ENCODE measurements at regions not wholly inside any gene's neighbourhood (a gene's known extent, or its start where the extent isn't known, plus 50 kb on each side); places are given as distances from the start of the nearest gene placed in this dataset.

DNA sequence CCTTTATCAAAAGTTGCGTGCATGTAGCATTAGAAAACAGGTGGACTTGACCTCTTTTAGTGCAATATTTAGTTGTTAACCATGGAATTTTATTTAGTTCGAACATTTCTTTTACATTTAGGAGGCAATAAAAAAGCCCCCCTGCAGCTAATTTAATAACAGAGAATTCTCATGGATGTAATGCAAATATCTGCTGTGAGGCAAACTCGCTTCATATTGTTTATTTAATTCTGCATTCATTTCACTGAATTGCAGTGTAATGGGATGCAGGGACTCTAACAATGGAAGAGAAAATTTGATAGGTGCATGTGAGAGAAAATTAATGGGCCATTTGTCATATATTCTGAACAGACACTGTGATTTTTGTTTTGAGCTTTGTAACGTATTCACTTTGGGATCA is 205.1 kb upstream of the CHD1 start:
- no peak for DNase-seq (ENCODE audit: low spot score)

- DNase-seq (ENCODE audit: low spot score): peak; percentile 14
Observed at GRCh38 chr5:99129768-99130501, 201.1 kb upstream of the CHD1 start.

DNA sequence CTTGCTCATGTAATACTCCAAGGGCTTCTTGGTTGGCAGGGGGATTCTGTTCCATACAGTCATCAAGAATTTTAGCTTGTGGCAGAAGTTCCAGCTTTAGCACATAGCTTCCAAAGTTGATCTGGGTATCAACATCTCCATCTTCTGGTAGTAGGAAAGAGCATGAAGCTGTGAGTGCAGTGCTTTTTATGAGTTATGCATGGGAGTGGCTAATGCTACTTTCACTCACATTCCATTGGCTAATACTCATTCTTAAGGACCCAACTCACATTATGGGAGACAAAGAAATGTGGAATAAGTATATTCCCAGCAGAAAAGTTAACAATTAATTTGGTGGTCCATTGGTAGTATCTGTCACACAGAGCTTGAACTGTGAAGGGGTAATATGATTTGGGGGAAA is 194.2 kb upstream of the CHD1 start:
- peak; percentile 13 for DNase-seq (ENCODE audit: low spot score)

DNA sequence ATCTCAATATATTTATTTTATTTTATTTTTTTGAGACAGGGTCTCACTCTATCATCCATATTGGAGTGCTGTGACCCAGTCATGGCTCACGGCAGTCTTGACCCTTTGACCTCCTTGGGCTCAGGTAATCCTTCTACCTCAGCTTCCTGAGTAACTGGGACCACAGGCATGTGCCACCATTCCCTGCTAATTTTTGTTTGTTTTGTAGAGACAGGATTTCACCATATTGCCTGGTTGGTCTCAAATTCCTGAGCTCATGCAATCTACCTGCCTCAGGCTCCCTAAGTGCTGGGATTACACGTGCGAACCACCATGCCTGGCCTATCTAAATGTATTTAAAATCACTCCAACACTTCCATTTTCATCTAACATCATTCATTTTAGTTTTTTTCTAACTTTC is 190.5 kb upstream of the CHD1 start:
- DNase-seq (ENCODE audit: low spot score): no peak

GRCh38 chr5:99116526-99116925 is 187.7 kb upstream of the CHD1 start:
- DNase-seq (ENCODE audit: low spot score): no peak

DNA sequence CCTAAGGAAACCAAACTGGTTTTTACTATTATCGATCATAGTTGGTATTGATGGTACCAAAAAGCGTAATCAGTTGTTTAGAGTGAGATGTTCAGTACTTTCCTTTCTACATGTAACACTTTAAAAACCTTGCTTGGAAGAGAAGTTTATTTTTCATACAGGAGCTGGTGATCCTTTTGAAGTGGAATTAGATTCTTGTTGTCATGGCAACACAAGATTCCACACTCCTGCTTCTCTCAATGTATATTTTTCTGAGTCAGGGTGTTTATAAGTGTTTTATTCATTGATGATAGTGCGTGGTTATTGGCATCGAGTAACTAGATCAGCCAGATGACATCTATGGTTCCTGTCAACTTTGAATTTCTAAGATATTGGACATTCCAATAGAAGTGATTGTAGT is 181.1 kb upstream of the CHD1 start:
- DNase-seq (ENCODE audit: low spot score): no peak

DNA sequence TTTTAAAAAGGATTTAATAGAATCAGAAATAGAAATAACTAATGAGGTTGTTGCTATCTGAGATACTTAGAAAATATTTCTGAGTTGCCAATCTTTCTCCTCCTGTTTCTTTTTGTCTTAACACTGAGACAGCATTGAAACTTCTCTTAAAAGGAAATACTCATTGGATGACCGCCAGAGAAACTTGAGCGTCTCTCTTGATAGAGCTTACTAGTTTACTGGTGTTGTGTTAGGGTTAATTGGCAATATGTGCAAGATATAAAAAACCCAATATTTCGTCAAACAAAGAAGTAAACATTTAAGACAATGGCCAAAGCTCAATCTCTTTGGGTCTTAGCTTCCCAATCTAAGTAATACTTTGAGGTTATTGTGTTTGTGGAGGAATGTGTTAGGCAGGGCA is 176.4 kb upstream of the CHD1 start:
- DNase-seq (ENCODE audit: low spot score): peak; percentile 25

DNA sequence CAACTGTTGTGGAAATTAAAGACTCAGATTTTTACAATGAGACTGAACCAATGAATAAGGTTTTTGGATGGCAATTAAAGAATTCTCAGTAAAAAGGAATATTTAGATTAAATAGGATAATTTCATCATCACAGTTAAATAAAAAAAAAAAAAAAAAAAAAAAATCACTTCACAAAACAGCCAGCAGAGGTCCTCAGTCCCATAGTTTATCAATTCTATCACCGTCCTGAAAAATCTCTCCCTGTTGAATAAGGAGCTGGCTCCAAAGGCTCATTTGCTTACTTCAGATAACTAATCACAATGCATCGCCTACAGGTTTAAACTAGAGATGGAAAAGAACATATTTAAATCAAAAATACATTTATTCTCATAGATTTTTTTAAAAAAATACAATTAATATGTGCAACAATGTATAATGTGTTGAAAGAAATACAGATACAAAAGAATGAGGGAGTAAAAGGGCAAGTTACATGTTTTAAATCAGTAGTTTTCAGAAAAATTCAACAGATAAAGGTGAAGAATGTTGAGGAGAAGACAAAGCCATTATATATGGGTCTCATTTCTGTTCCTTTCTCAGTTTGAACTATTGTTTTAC is 175.8 kb upstream of the CHD1 start:
- DNase-seq (ENCODE audit: low spot score): peak; percentile 41

- DNase-seq (ENCODE audit: low spot score): no peak
Observed at GRCh38 chr5:99102073-99102697, 173.4 kb upstream of the CHD1 start.

DNA sequence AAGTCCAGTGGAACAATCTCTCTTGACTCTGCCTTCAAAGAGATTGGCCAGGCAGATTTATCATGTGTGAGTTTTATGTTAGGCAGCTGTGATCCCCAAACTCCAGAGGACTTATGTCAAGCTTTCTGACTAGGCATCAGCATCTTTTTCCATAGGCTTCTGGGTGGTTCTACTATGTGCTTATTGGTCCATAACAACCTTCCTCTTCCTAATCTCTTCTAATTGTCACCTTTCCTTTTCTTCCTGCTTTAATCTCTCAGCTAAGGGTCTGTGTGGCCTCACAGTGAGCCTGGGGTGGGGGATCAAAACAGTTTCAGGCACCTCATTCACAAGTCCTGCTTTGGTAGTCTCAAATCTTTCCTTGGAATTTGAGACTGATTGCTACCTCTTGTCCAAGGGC is 170.9 kb upstream of the CHD1 start:
- no peak for DNase-seq (ENCODE audit: low spot score)

- DNase-seq (ENCODE audit: low spot score): no peak
Observed at GRCh38 chr5:99089822-99090549, 161.2 kb upstream of the CHD1 start.

GRCh38 chr5:99088309-99088708 is 159.5 kb upstream of the CHD1 start:
- peak; percentile 55 for DNase-seq (ENCODE audit: low spot score)

DNA sequence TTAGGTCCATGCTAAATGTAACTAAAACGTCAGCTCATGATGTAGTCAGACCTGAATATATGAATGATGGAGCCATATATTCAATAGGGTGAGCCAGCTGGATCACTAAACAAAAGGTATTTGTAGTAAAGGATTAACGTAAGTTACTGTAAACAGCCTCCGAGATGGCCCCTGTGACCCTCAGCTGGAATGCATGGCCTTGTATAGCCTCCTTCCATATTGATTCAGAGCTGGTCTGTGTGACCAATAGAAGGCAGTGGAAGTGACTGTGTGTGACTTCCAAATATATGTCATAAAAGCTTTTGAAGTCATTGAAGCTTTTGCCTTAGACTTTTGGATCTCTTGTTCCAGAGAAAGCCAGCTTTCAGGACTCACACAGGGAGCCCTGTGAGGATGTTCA is 154.4 kb upstream of the CHD1 start:
- DNase-seq (ENCODE audit: low spot score): no peak

DNA sequence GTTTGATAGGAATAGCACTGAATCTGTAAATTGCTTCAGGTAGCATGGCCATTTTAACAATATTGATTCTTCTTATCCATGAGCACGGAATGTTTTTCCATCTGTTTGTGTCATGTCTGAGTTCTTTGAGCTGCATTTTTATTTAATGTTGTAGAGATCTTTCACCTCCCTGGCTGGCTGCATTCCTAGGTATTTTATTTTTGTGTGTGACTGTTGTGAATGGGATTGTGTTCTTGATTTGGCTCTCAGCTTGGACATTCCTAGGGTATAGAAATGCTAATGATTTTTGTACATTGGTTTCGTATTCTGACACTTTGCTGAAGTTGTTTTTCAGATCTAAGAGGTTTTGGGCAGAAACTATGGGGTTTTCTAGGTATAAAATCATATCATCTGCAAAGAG is 152.9 kb upstream of the CHD1 start:
- no peak for DNase-seq (ENCODE audit: low spot score)

- no peak for DNase-seq (ENCODE audit: low spot score)
Observed at GRCh38 chr5:99076723-99077640, 148.2 kb upstream of the CHD1 start.

GRCh38 chr5:99072846-99073245 is 144.0 kb upstream of the CHD1 start:
- no peak for DNase-seq (ENCODE audit: low spot score)

GRCh38 chr5:99070822-99071221 is 142.0 kb upstream of the CHD1 start:
- DNase-seq (ENCODE audit: low spot score): no peak

- no peak for DNase-seq (ENCODE audit: low spot score)
Observed at GRCh38 chr5:99070362-99070761, 141.6 kb upstream of the CHD1 start.

- no peak for DNase-seq (ENCODE audit: low spot score)
Observed at GRCh38 chr5:99068944-99069650, 140.3 kb upstream of the CHD1 start.

DNA sequence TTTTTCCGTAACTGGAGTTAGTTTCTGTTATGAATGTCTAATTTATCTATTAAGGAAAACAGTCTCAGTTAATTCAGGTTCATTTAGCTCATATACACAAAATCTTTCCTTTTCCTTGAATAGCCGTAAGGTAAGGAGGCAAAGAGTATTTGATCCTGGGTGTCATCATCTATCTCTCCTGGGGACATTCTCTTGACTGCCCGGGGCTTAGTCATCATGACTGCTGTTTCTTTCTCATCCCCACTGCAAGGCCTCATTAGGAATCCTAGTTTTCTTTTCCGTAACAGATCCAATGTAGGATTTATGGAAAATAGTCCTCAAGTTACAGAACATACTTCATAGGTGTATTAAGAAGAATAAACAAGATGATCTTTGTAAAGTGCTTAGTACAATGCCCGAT is 134.9 kb upstream of the CHD1 start:
- no peak for DNase-seq (ENCODE audit: low spot score)

DNA sequence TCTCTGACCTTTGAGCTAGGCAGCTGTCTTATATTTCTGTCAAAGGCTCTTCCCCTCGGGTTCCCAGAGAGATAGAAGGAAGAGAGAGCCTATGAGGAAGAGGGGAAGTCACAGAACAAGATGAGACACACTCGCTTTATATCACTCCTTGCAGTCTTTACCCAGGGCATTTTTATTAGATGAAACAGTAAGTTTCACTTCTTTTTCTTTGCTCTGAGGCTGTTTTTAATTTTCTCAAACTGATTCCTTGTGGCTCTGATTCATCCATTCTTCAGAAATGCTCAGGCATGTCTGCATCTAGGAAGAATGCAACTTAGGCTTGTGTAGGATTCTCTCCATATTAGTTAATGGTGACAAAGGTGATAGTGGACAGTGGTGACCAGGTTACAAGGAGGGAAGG is 132.9 kb upstream of the CHD1 start:
- DNase-seq (ENCODE audit: low spot score): peak; percentile 17

Data from A172 (cell line).